ENCODE measurements at regions not wholly inside any gene's neighbourhood (a gene's known extent, or its start where the extent isn't known, plus 50 kb on each side); places are given as distances from the start of the nearest gene placed in this dataset.
"Not testable (repeated sequence)": the region's sequence is repeated elsewhere in the genome, so short reads cannot be mapped to it uniquely, and the experiment has no call there.

GRCh38 chr1:78298349-78298748 is 192.4 kb upstream of the PTGFR start:
- Histone ChIP-seq H3K4me1 (ENCODE audit: low read depth) (no peaks in the 10 kb centered on the region), H3K36me3 (ENCODE audit: low read depth) (no peaks in the 10 kb centered on the region), H3K4me3 (no peak overlapping the region), H3K9me3 (no peaks in the 10 kb centered on the region)
- no peak for TF ChIP-seq CTCF (IDR thresholded peaks at IDR 0.05)
- ATAC-seq (no peak), DNase-seq (no peak)
- intact Hi-C loops (cut with DNase I, micrococcal nuclease): no loop called here

DNA sequence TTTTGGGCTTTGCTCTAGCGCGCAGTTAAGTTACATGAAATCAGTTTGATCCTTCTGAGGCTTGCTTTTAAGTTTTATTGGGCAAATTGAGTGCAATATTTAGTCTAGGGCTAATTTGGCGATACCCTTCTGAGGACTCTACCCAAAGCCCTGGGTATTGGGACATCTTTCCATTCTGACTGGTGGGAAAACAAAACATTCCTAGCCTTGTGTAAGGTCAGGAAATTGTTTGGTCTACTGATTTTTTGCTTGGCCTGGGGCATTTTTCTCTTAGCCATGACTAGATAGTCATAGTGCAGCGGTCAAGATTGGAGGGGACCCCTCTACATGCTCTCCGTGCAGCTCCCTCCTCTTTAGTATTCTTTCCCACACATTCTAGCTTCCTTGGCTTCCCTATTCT is 189.6 kb upstream of the PTGFR start:
- intact Hi-C loops (cut with DNase I, micrococcal nuclease): no loop called here
- DNase-seq (no peak), ATAC-seq (no peak)
- Histone ChIP-seq H3K9me3 (no peaks in the 10 kb centered on the region), H3K4me1 (ENCODE audit: low read depth) (no peaks in the 10 kb centered on the region), H3K36me3 (ENCODE audit: low read depth) (no peaks in the 10 kb centered on the region), H3K4me3 (no peak overlapping the region)
- TF ChIP-seq CTCF (IDR thresholded peaks at IDR 0.05): no peak

DNA sequence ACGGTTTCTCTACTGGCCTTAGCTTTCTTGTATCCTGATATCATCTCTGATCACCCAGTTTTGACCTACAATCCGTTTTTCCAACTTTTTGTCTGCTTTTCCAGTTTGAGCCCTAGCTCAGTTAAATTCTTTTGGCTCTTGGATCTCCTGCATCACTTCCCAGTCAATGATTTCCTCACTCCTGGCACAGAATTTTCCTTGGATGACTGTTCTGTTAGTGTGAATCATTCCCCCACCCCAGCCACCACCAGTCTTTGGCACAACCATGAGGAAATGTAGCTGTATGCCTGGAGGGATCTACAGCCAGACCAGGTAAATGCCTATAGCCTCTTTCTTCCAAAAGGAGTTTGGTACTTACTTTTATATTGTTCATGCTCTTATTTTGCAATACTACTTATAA is 187.2 kb upstream of the PTGFR start:
- DNase-seq (peak in 1 of 3 donors; percentile 31), ATAC-seq (peak; percentile 59)
- no peak for TF ChIP-seq CTCF (IDR thresholded peaks at IDR 0.05)
- H3K4me1 ChIP-seq (ENCODE audit: low read depth): no peaks in the 10 kb centered on the region
- no peak overlapping the region for H3K4me3 ChIP-seq
- no peaks in the 10 kb centered on the region for H3K9me3 ChIP-seq
- no peaks in the 10 kb centered on the region for H3K36me3 ChIP-seq (ENCODE audit: low read depth)
- intact Hi-C loops (cut with DNase I, micrococcal nuclease): no loop called here

DNA sequence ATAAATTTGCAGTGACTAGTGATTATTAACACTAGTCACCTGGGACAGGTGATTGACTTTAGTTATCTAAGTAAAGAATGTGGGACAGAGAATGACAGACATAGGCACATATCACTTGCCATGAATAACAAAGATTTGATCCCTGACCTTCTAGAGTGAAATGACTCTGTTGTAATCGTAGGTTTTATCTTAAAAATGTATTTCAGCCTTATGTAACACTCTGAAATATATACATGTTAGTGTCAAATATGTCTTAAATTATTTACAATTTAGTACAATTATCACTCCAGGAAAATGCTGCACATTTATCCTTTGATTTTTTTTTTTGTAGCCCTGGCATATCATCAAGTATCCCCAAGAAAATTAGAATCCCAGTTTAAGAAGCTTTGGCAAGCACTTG is 186.4 kb upstream of the PTGFR start:
- intact Hi-C loops (cut with DNase I, micrococcal nuclease): no loop called here
- TF ChIP-seq CTCF (IDR thresholded peaks at IDR 0.05): no peak
- H3K9me3 ChIP-seq: no peaks in the 10 kb centered on the region

GRCh38 chr1:78304761-78305160 is 186.0 kb upstream of the PTGFR start:
- intact Hi-C loops (cut with DNase I, micrococcal nuclease): no loop called here
- no peak for DNase-seq

More for the DNA sequence above, 186.4 kb upstream of the PTGFR start:
- ATAC-seq (no peak), DNase-seq (no peak)
- Histone ChIP-seq H3K36me3 (ENCODE audit: low read depth) (no peaks in the 10 kb centered on the region), H3K4me1 (ENCODE audit: low read depth) (no peaks in the 10 kb centered on the region), H3K4me3 (no peak overlapping the region)

GRCh38 chr1:78310261-78310660 is 180.5 kb upstream of the PTGFR start:
- H3K36me3 ChIP-seq (ENCODE audit: low read depth); H3K4me1 ChIP-seq (ENCODE audit: low read depth); ATAC-seq; H3K9me3 ChIP-seq; H3K4me3 ChIP-seq; intact Hi-C loops (cut with DNase I, micrococcal nuclease): not testable (repeated sequence)
- DNase-seq: peak in 2 of 3 donors; percentile 29 to 34

More at GRCh38 chr1:78304761-78305160, 186.0 kb upstream of the PTGFR start:
- no peaks in the 10 kb centered on the region for H3K36me3 ChIP-seq (ENCODE audit: low read depth)
- H3K4me1 ChIP-seq (ENCODE audit: low read depth): no peaks in the 10 kb centered on the region
- ATAC-seq: no peak
- H3K9me3 ChIP-seq: no peaks in the 10 kb centered on the region
- no peak for TF ChIP-seq CTCF (IDR thresholded peaks at IDR 0.05)
- no peak overlapping the region for H3K4me3 ChIP-seq
